Left lobe of liver (tissue), 2 donors: ENCODE measurements at regions not wholly inside any gene's neighbourhood (a gene's known extent, or its start where the extent isn't known, plus 50 kb on each side); places are given as distances from the start of the nearest gene placed in this dataset.

Experiments used
- ATAC-seq: fragments of 200-7000 bp; cut with Tn5 transposase; one replicate; pipeline ENCODE4 v1.9.1; 2020; ENCODE audit warnings: mild to moderate bottlenecking, moderate library complexity
- DNase-seq: peaks from one replicate; pipeline ENCODE4 v3.0.0-alpha.2; 2020; ENCODE audit warnings: low spot score
- donor health status: DM: no; HTN: no; CAD: no; lungs with moderate emphysema.
- donor health status: DM: no; HTN: yes; CAD: no.

DNA sequence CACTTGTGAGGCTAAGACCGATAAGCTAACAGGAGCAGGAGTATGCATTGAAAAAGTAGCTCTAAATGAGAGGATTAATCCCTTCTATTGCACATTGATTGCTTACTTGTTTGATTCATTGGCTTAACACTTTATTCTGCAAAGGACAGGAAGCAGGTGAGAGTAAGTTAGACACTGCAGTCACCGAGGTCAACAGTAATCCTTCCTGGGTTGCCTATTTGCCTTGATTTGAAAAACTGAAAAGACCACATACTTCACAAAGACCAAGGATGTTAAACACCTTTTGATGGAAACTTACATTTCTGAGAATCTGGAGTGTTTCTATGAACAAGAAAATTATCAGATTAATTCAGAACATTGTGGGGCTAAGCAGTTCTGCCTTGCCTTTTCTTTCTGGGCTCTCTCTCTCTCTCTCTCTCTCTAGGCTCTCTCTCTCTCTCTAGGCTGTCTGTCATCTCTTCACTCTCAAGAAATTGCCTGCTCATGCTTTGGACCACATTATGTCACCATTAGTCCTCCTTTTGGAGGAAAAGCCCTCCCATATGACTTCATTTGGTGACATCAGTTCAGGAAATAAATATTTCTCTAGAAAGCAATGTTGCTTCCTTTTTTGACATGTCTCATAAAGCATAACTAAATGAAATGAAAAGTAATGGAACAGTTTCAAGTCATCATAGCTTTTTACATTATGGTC is 103.8 kb downstream of the TNFSF18 start:
- ATAC-seq = no peak
- no peak for DNase-seq

- no peak for ATAC-seq
Observed at GRCh38 chr1:172948457-172948856, 102.3 kb downstream of the TNFSF18 start.

GRCh38 chr1:172949096-172949495 is 101.6 kb downstream of the TNFSF18 start:
- ATAC-seq (no peak), DNase-seq (no peak)

More at GRCh38 chr1:172948457-172948856, 102.3 kb downstream of the TNFSF18 start:
- no peak for DNase-seq

DNA sequence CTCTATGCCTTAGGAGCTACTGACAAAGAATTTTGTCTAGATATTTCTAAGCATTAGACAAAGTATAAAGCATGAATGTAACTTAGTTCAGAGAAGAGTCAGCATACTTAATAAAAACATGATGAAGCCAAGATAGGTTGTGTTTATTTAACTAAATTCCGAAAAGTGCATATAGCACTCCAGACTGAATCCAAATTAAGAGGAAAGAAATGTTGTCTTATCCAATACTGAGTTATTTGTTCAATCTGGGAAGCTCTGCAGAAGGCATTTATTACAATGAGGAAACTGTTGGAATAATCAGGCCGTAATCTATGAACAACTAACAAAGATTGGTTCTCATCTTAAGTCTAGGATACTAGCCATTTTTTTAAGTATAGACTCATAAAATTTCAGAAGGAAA is 100.2 kb downstream of the TNFSF18 start:
- DNase-seq (no peak), ATAC-seq (no peak)

DNA sequence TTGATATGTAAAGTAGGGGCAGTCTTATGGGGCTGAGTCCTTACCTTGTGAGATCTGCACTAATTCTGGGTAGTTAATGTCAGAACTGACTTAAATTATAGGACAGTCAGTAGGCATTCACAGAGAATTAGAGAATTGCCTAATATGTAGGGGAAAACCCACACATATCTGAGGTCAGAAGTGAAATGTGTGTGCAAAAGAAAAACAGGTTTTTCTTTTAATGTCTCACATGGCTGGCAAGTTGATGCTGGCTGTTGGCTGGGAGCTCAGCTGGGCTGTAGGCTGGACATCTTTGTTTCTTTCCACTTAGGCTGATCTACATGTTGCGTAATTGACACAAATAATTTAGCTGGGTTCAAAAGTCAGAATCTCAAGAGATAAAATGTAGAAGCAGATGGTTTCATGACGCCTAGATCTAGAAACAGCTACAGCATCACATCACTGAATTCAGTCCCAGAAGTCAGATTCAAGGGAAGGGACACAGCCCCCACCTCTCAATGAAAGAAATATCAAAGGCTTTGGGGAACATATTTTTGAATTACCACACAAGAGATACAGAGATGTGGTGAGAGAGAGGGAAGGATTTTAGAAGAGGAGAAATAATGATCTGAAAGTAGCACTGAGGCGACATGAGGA is 98.9 kb downstream of the TNFSF18 start:
- peak; percentile 71 for ATAC-seq
- no peak for DNase-seq

DNA sequence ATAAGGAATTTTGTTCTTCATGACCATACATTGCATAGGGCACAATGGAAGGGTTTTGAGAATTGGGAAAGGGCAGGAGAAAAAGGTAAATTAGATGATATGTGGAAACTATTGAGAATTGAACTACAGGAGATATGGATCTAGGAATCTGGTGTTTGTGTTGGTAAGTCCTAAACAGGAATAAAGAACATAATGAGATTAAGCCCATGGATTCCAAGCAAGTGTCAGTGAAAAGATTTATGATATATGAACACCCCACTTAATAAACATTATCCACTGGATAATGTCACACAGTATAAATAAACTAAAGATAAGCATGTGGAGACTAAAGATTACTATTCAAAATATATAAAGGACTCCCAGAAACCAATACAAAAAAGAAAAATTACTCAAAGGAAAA is 98.2 kb downstream of the TNFSF18 start:
- ATAC-seq (no peak), DNase-seq (no peak)

- ATAC-seq (no peak), DNase-seq (no peak)
Observed at GRCh38 chr1:172954476-172955150, 96.1 kb downstream of the TNFSF18 start.

DNA sequence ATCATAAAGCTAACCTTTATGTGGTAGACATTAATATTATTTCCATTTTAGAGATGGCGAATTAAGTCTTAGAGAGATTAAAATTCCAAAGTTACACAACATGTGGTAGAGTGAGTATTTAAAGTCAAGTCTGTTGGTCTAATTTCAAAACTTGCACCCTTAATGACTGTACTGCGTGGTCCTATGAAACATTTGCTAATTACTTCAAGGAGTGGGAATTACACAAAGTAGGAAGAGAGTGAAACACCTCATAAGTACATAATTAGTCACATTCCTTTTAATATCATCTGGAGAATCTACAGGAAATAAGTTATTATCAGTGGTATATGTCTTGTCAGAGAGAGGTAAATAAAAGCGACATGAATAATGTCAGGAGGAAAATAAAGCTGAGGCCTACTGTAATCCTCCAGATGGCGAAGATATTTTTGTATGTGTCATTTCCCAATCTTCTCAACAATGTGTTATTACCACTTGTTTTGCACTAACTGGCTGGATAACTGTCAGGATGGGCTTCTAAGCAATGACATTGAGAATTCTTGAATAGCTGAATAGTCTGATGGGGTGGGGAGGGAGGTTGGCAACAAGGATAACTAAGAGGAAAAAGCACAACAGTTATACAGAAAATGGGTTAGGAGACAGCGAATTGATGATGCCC is 95.5 kb downstream of the TNFSF18 start:
- DNase-seq = no peak
- no peak for ATAC-seq

DNA sequence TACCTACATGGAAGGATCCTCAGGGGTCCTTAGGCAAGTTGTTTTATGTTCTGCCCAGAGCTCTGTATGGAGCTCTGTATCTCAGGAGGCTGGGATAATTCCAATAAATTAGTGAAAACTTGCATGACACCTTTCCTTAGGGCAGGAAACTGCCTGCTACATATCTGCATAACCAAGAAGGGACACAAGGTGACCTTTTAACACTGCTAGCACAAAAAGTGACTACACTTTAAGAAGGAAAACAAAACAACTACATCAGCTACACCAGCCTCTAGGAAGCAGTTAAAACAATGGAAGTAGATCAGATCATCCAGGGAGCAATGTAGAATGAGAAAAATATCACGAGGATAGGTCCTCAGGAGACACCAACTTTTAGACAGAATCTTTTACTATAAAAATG is 93.9 kb downstream of the TNFSF18 start:
- no peak for DNase-seq

DNA sequence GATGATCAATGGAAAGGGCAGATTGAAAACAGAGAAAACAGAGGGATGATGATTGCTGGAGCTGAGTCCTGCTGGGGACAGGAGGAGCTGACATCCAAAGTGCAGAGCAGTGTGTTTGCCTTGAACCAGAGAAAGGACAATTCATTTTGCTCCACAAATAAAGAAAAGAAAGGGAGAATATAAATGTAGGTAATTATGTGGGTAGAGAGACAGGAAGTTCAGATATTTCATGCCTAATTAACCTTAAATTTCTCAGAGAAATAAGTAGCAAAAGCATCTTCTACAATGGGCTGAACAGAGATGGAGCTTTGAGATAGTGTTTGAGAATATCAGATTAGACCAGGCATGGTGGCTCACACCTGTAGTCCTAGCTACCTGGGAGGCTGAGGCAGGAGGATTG is 93.2 kb downstream of the TNFSF18 start:
- DNase-seq (no peak), ATAC-seq (no peak)

More for the DNA sequence above, 93.9 kb downstream of the TNFSF18 start:
- ATAC-seq = no peak

DNA sequence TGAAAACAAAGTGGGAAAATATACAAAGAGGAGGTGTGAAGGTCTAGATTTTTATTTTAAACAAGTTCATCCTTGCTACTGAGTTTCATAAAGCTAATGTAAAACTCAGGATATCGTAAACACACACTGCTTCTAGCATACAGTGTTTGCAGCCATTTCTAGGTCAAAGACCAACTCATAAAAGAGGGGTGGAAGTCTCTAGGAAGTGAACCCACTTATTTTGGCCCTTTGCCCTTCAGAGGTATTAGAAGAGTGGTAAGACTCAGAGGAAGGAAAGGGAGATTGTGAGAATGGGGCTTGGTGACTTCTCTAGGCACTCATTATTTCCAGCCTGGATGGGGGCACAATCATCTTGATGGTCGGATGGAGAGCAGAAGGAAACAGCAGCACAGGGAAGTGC is 91.2 kb downstream of the TNFSF18 start:
- no peak for DNase-seq
- no peak for ATAC-seq

- no peak for ATAC-seq
- DNase-seq = no peak
Observed at GRCh38 chr1:172960019-172960418, 90.7 kb downstream of the TNFSF18 start.

GRCh38 chr1:172960454-172961208 is 90.1 kb downstream of the TNFSF18 start:
- peak; percentile 55 for DNase-seq
- peak; percentile 86 for ATAC-seq

DNA sequence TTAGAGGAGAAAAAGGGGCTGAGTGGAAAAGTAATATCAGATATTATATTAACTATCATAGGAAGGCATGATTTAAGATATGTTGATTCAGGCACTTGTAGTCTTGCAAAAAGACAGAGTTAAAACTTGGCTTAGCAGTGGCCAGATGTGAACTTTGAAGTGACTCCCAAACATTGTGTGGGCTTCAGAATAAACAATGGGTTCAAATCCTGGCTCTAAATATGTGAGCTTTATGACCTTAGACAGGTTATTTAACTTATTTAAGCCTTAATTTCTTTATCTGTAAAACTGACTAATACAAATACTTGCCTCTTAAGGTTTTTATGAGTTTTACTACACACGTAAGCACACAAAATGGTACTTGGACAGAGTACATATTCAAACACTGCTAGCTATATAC is 85.9 kb downstream of the TNFSF18 start:
- DNase-seq (no peak), ATAC-seq (no peak)

DNA sequence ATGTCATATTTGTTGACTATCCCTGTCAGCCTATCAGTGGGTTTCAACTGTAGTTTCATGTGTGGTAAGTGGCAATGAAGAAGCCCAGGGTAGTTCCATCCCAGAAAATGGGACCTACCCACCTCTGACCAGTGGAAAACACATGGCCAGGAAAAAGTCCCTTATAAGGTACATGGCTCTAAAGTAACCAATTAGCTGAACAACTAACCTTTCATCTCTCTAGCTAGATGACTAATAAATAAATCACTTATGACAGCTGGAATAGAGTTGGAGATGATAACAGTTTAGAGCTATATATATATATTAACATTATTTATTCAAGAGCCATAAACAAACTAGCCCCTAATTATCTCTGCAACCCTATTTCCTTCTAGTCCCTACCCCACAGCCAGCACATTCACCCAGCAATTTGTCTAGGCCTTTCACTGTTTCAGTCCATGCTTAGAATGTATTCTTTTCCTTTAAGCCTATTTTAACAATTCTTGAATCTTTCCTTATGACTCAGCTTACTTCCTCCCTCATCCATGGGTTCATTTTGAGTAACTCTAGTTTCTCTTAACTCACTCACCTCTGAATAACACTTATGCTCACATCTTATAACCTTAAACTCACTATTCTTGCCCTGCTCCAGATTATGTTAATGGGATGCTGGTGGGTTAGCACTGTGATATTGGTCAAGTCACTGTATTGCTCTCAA is 83.7 kb downstream of the TNFSF18 start:
- DNase-seq = no peak
- ATAC-seq = no peak

DNA sequence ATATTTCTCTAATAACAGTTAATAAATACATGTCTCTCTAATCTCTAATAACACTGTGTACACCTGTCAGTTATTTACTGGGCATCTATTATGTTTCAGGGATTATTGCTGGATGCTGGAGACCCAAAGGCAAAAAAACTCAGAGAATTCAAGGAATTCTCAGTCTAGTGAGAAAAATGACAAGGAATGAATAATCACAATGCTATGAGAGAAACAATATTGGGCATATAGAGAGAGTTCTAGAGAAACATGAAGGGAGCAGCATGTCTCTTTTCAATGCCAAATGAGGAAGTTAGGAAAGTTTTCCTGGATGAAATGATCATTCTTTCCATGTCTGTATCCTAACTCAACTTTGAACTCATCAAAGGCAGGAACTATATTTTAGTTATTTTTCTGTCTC is 82.8 kb downstream of the TNFSF18 start:
- ATAC-seq (no peak), DNase-seq (no peak)

- DNase-seq (no peak), ATAC-seq (no peak)
Observed at GRCh38 chr1:172969611-172970010, 81.1 kb downstream of the TNFSF18 start.

DNA sequence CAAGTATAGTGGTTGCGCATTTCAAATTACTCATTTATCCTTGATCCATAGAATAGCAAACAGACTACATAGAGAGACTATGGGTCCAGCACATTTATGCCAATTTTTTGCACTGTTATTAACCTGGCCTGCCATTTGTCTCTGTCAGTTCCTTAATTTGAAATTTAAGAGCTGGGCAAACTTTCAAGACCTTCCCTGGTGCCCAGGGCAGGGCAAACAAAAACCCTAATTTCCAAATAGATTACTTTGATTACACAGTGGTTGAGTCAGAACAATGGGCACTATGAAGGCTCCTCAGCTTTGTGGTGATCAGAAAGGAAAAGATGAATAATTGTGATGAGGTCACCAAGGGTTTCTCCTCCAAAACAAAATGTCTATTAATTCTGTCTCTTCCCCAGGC is 80.6 kb downstream of the TNFSF18 start:
- DNase-seq (no peak), ATAC-seq (no peak)

DNA sequence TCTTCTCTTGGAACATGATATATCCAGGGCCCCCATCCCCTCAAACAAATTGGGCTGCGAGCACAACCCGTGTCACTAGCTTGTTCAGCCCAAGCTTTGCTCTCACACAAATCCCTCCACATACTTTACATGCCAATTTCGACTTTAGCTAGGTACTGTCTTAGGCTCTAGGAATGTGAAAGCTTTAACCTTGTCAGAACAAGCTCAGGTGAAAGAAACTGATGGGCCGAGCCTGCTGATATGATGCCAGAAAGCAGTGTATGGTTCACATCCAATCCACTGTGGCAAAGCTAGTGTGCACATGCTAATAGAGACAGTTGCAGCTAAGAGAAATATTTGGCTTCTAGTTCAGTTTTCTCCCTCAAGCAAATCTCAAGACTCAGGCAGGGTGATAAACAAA is 79.5 kb downstream of the TNFSF18 start:
- ATAC-seq (no peak), DNase-seq (no peak)

GRCh38 chr1:172972258-172972657 is 78.5 kb downstream of the TNFSF18 start:
- DNase-seq = no peak
- no peak for ATAC-seq
